HG03045 (cell line): ENCODE measurements at regions not wholly inside any gene's neighbourhood (a gene's known extent, or its start where the extent isn't known, plus 50 kb on each side); places are given as distances from the start of the nearest gene placed in this dataset.

Experiments used
- ATAC-seq: cut with Tn5 transposase; IDR thresholded peaks from one replicate; pipeline ENCODE4 v1.9.1; 2021; ENCODE audit warnings: mild to moderate bottlenecking, moderate library complexity; ENCODE audit not compliant: unreplicated experiment

DNA sequence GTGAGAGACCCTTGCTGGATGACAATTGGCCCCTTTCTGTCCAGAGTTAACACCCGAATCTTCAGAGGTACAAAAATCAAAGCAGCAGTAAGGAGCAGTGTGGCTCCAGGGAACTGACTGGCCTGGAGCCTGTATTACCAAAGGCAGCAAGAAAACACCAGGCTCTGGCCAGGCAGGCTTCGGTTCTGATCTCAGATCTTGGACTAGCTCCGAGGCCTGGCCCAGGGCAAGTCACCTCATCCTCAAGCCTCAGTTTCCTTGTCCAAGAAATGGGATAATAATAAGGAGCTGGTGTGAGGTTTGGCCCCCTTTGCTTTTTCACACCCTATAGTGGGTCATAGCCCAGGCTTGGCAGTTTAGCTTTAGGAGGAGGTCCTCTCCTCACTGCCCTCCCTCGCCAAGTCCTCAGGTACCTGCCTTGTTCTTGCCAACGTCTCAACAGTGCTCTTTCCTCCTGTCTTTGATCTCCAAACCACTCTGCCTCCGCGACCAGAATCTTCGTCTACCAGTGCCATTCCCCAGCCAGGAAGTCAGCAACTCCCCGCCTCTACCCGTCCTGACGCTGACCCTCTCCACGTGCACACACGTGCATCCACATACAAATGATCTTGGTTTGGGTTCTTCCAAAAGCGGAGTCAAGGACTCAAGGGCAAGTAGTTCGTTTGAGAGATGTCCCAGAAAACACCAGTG is 82.6 kb upstream of the TLE3 start:
- ATAC-seq = no peak

DNA sequence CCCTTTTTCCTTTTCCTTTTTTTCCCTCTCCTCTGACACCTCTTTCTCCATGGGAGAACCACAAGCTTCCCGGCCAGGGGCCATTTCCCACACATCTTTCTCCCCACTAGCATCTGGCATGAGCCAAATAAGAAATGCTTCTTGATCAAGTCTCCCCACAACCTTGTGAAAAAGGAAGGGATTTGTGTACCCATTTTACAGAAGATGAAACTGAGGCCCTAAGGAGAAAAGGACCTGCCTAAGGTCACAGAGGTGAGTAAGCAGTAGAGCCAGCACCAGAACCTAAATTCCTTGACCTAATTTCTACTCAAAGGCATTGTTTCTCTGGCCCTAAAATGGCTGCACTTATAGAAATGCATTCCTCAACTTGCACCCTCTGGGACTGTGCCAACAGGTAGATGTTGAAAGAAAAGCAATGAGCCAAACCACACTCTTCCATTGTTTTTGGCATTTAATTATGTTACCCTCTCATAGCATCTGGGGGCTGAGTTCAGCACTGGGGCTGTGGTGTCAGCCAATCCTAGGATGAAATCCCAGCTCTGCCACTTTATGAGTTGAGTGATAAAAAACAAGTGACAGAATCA is 81.7 kb upstream of the TLE3 start:
- no peak for ATAC-seq

- no peak for ATAC-seq
These were observed 80.8 kb upstream of the TLE3 start for GRCh38 chr15:70178335-70179084.

GRCh38 chr15:70172566-70173225 is 75.0 kb upstream of the TLE3 start:
- no peak for ATAC-seq

- ATAC-seq = no peak
These were observed 74.4 kb upstream of the TLE3 start for GRCh38 chr15:70172124-70172523.

DNA sequence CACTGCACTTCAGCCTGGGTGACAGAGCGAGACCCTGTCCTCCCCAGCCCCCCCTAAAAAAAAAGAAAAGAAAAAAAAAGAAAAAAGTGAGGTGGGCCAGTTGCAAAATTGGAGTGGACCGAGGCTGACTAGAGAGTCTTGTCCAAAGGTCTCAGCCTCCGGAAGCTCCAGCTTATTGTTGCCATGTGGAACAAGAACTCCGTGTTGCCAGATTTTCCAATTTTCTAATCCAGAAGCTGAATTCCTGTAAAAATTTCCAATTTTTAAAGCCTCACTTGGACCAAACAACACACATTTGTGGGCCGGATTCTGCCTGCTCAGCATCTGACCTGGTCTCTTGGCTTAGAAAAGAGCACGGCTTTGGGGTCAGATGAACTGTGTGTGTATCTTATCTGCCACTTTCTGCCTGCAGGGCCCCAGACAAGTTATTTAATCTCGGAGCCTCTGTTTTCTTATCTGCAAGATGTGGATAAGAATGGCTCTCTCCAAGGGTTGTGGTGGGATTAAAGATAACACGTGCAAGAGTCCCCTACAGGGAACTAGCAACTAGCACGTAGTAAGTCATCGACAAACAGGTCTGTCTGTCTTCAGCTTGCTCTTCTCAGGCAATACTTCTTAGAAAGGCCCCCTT is 73.7 kb upstream of the TLE3 start:
- no peak for ATAC-seq

DNA sequence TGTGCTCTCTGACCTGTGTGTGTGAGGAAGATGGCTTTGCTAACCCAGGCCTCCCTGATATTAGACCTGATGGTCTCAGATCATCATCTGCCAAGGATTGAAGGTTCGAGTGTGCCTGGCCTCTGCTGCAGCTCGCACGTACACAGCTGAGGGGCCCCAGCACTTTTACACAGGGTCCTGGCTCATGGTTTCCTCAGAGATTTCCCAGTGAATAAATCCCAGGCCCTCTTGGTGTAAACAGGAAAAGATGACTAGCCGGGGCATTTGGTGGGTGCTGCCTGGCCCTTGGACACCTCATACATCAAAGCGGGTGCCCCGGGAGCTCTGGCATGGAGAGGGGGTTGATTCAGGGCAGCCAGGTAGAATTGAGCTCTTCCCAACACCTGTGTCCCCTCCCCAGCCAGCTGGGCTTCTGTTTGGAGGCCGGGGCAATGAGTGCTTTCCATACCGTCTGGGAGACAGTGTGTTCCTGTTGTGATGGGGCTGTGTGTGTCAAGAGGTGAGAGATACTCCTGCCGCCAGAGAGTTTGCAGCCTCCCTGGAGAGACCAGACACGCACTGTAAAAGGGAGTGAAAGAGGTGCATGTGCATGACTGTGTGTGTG is 72.5 kb upstream of the TLE3 start:
- no peak for ATAC-seq

DNA sequence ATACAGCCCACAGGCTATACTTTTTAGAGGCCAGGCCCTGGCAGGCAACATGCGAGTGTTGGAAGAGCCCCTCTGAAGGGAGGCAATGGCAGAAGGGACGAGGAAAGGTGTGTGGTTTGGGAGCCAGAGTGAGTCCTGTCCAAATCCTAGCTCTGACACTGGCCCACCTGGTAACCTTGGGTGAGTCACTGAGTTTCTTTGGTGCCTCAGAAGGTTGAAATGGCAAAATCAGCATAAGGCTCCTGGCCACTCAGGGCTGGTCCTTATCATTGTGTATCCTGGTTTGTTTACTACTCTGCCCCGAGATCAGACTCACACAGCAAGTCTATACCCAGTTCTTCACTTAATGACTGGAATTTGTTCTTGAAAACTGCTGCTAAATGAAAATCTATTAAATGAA is 71.4 kb upstream of the TLE3 start:
- no peak for ATAC-seq

- ATAC-seq = no peak
These were observed 69.4 kb upstream of the TLE3 start for GRCh38 chr15:70167155-70167554.

DNA sequence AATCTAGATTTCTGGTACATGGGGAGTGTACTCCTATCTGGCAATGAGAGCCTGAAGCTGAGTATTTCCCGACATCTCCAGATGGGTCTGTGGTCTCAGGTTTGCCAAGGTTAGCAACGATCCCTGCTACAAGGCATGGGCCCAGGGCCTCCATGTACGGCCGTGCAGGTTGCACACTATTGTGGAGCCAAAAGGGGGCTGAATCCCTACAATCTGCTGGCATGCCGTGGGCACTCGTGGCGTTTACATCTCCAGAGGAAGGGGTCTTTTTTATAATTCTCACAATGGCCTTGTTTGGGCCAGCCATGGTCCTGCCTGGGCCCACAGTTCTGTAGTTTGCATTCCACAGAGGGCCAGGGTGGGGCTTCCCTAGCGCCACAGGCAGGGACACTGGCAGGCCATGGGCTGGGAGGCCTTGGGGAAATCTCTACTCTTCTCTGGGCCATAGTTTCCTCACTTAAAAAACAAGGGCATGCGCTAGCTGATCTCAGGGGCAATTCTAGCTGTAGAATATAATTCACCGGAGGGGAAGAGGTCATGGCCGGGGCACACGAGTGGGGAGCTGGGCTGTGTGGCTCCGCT is 68.9 kb upstream of the TLE3 start:
- ATAC-seq = no peak

DNA sequence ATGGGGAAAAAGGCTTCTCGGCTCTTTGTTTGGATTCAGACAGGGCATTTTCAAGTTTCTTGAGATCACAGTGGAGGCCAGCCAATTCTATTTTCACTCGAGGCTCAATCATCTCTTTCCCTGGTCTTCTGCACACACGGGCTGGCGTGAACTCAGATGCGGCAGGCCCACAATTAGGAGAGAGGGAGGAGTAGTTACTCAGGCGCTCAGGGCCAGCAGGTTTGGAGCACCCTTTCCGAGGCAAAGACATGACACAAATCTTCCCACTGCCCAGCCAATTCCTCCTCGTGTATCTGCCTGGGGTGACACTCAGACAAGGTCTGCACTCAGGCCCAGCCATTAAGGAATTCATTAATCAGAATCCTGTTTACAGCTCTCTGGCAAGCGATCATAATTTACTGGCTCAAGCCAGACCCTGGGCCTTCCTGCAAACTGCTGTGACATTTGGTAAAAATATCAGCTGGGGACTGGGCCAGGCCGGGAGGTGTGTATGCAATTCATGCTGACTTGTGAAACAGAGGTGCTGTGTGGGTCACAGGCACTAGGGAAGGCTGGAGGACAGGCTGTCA is 68.1 kb upstream of the TLE3 start:
- ATAC-seq = no peak

GRCh38 chr15:70164910-70165715 is 67.4 kb upstream of the TLE3 start:
- no peak for ATAC-seq

GRCh38 chr15:70164156-70164900 is 66.6 kb upstream of the TLE3 start:
- ATAC-seq = no peak

GRCh38 chr15:70160803-70161565 is 63.3 kb upstream of the TLE3 start:
- no peak for ATAC-seq

DNA sequence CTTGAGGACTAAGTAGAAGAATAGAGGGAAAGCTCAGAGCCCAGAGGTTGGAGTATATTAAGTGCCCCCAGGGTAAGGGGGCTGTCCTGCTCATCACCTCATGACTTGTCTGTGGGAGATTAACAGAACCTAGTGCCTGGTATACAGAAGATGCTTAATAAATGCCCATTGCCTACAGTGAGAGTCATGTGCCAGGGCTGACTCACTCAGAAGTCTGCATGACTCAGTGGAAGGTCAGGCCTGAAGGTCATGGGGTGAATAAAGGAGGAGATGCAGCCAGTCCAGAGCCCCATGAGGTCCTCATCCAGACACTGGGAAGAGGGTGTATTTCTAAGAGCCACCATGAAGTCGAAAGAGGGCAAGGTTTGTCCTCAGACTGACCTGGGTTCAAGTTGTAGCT is 62.5 kb upstream of the TLE3 start:
- no peak for ATAC-seq

DNA sequence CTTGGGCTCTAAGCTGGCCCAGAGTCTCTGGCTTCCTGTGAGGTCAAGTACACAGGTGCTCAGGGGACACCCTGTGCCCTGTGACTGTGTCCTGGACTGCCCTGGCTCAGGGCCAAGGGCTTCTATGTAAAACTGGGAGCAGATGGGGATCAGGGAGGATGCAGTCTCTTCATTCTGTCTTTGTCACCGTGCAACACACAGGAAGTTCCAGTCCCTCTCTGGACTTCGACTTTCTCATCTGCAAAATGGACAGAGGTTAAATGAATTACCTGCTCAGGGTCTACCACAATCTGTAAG is 61.9 kb upstream of the TLE3 start:
- ATAC-seq = no peak

DNA sequence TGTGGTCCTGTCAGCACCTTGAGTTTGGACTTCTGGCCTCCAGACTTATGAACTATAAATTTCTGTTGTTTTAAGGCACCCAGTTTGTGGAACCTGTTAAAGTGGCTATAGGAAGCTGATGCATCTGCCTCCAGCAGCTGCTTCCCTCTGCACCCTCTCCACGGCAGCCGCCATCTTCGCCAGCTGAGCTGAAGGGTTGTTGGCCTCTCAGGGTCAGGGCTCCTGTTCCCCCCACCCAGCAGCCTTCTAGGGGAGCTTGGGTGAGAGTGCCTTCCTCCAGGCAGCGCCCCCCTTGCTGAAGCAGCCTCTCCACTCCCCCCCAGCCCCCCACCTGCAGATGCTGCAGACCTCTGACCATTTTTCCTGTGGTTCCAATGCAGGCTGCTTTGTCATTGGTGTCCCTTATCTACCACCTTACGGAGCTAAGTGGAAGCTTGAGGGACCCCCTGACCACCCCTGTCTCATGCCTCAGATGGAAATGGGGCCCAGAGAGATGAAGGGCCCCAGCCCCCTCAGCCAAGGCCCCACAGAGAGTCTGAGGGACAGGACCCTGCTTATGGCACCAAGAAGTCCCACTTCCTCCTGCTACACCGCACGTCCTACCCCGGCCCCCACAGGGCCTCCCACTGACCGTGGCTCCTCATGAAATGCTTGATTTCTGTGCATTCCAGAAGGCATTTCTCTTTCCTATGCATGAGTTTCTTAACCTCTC is 61.4 kb upstream of the TLE3 start:
- no peak for ATAC-seq
